ENCODE measurements at regions not wholly inside any gene's neighbourhood (a gene's known extent, or its start where the extent isn't known, plus 50 kb on each side); places are given as distances from the start of the nearest gene placed in this dataset.

DNA sequence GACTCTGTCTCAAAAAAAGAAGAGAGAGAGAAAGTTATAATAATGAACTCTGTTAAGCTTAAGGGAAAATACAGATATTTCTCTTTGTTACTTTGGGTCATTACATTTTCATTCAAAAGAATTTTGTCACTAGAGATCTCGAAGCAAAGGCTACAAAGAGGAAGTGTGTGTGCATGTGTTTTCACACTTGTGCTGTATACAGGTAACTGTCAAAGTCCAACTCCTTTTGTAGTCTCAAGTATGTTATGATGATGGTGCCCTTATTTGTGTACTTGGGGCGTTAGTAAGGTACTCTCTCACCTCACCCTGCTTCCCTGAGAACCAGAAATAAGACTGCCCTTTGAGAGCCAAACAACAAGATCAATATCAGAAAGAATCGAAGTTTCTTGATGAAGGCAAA is 152.9 kb upstream of the ZNF644 start:
- no CpG with 5 or more reads among the region's 3 CpGs for WGBS (ENCODE audit: insufficient coverage)
- Histone ChIP-seq H3K36me3 (ENCODE audit: control insufficient read depth, insufficient read depth, low read length) (no peaks in the 10 kb centered on the region), H3K27ac (ENCODE audit: low read depth, low read length) (no peak overlapping the region), H3K4me1 (ENCODE audit: control insufficient read depth, insufficient read depth, low read length) (peaks cover 3% of the 10 kb centered on the region), H3K4me3 (ENCODE audit: low read depth, low read length) (no peak overlapping the region), H3K9me3 (ENCODE audit: control insufficient read depth, insufficient read depth, low read length) (no peaks in the 10 kb centered on the region), H3K27me3 (ENCODE audit: control insufficient read depth, insufficient read depth, low read length) (no peaks in the 10 kb centered on the region)
- DNase-seq (ENCODE audit: low read depth in 4 of 6, low spot score in 6 of 6), result no peak

DNA sequence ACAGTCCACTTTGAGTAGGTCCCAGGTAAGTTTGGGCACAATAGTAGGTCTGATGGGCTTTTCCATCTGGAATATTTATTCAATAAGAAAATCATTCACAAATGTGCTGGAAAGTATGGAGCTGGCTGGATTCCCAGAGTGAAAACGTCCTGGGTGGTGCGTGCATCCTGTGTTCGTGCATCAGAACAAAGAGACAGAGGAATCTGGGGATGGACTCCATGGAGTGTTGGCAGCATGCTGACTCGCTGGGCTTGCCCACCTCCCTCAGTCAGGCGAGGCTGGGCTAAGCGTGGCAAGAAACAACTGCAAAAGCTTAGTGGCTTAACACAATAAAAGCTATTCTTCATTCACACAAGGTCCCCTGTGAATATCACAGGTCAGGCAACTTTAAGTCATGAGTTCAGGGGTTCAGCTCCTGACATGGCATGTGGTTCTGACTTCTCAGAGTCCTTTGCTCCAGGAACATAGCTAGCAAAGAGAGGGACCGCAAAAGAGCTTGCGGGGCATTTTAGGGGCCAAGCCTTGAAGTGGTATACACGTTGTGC is 151.6 kb upstream of the ZNF644 start:
- peaks cover 3% of the 10 kb centered on the region for H3K4me1 ChIP-seq (ENCODE audit: control insufficient read depth, insufficient read depth, low read length)
- WGBS (ENCODE audit: insufficient coverage), result 52% methylated on average over 9 of the region's 9 CpGs
- H3K27me3 ChIP-seq (ENCODE audit: control insufficient read depth, insufficient read depth, low read length), result no peaks in the 10 kb centered on the region

DNA sequence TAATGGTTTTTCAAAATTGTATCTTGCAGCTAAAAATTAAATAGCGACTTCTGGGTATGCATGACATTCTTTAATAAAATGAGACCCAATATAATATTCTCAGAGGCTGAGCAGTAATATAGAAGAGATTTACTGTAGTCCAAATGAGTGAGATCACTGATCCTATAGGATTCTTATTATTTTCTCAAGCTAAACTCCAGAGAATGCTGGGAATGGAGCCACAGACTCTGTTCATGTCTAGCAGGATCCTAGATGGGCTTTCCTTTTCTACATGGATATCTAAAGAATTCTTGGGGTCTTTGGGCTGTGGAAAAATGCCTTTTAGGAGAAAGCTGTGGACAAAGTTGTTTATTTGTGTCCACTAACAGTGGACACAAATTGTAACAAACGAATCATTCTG is 150.7 kb upstream of the ZNF644 start:
- Histone ChIP-seq H3K9me3 (ENCODE audit: control insufficient read depth, insufficient read depth, low read length) (no peaks in the 10 kb centered on the region), H3K36me3 (ENCODE audit: control insufficient read depth, insufficient read depth, low read length) (no peaks in the 10 kb centered on the region), H3K27me3 (ENCODE audit: control insufficient read depth, insufficient read depth, low read length) (no peaks in the 10 kb centered on the region), H3K4me3 (ENCODE audit: low read depth, low read length) (no peak overlapping the region), H3K27ac (ENCODE audit: low read depth, low read length) (no peak overlapping the region), H3K4me1 (ENCODE audit: control insufficient read depth, insufficient read depth, low read length) (peaks cover 3% of the 10 kb centered on the region)
- no CpG with 5 or more reads among the region's 2 CpGs for WGBS (ENCODE audit: insufficient coverage)
- DNase-seq (ENCODE audit: low read depth in 4 of 6, low spot score in 6 of 6), result peak in 1 of 6 donors; percentile 50

More for the DNA sequence above, 151.6 kb upstream of the ZNF644 start:
- no peak overlapping the region for H3K27ac ChIP-seq (ENCODE audit: low read depth, low read length)
- H3K36me3 ChIP-seq (ENCODE audit: control insufficient read depth, insufficient read depth, low read length), result no peaks in the 10 kb centered on the region
- no peaks in the 10 kb centered on the region for H3K9me3 ChIP-seq (ENCODE audit: control insufficient read depth, insufficient read depth, low read length)
- DNase-seq (ENCODE audit: low read depth in 4 of 6, low spot score in 6 of 6), result peak in 1 of 6 donors; percentile 54
- no peak overlapping the region for H3K4me3 ChIP-seq (ENCODE audit: low read depth, low read length)

DNA sequence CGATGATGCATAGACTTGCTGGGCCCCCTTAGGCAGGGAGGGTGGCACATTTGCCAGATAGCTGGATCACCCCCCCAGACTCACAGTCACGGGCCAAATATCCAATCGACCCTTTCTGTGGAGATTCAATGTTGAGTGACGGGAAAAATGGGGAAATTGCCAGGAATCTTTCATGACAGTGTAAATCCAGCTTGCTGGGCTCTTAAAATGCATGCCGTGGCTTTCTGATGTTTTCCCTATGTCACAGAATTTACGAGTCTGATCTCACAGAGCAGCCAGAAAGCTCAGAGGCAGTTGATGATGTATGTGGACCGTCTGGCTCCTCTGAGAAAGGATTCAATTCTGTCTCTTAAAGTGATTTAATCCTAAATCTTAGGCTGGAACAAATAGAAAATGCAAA is 150.1 kb upstream of the ZNF644 start:
- DNase-seq (ENCODE audit: low read depth in 4 of 6, low spot score in 6 of 6), result peak in 2 of 6 donors; percentile 74 to 92
- H3K36me3 ChIP-seq (ENCODE audit: control insufficient read depth, insufficient read depth, low read length), result no peaks in the 10 kb centered on the region
- 5% methylated on average over 5 of the region's 7 CpGs for WGBS (ENCODE audit: insufficient coverage)
- no peaks in the 10 kb centered on the region for H3K9me3 ChIP-seq (ENCODE audit: control insufficient read depth, insufficient read depth, low read length)
- peaks cover 3% of the 10 kb centered on the region for H3K4me1 ChIP-seq (ENCODE audit: control insufficient read depth, insufficient read depth, low read length)
- H3K4me3 ChIP-seq (ENCODE audit: low read depth, low read length), result no peak overlapping the region
- H3K27me3 ChIP-seq (ENCODE audit: control insufficient read depth, insufficient read depth, low read length), result no peaks in the 10 kb centered on the region
- no peak overlapping the region for H3K27ac ChIP-seq (ENCODE audit: low read depth, low read length)

DNA sequence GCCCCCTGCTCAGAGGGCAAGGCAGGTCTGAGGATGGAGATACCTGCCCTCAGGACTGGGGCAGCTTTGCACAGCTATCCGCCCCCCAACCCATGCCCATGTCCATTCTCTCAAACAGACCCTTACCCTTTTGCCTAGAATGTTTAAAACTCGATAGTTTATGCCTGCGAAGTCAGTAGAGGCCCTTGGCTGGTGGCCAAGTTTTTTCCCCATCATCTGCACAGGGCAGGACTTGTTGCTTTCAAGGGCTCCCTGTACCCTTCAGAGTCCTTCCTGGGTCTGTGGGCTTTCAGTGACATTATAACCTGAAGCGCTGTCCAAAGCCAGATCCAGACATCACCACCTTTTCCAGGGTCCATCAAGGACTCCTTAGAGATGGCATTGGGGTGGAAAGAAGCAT is 148.7 kb upstream of the ZNF644 start:
- no peak overlapping the region for H3K27ac ChIP-seq (ENCODE audit: low read depth, low read length)
- DNase-seq (ENCODE audit: low read depth in 4 of 6, low spot score in 6 of 6), result no peak
- H3K4me3 ChIP-seq (ENCODE audit: low read depth, low read length), result no peak overlapping the region
- no peaks in the 10 kb centered on the region for H3K9me3 ChIP-seq (ENCODE audit: control insufficient read depth, insufficient read depth, low read length)
- H3K4me1 ChIP-seq (ENCODE audit: control insufficient read depth, insufficient read depth, low read length), result peaks cover 3% of the 10 kb centered on the region
- WGBS (ENCODE audit: insufficient coverage), result 79% methylated on average over 3 of the region's 4 CpGs
- no peaks in the 10 kb centered on the region for H3K36me3 ChIP-seq (ENCODE audit: control insufficient read depth, insufficient read depth, low read length)
- no peaks in the 10 kb centered on the region for H3K27me3 ChIP-seq (ENCODE audit: control insufficient read depth, insufficient read depth, low read length)

DNA sequence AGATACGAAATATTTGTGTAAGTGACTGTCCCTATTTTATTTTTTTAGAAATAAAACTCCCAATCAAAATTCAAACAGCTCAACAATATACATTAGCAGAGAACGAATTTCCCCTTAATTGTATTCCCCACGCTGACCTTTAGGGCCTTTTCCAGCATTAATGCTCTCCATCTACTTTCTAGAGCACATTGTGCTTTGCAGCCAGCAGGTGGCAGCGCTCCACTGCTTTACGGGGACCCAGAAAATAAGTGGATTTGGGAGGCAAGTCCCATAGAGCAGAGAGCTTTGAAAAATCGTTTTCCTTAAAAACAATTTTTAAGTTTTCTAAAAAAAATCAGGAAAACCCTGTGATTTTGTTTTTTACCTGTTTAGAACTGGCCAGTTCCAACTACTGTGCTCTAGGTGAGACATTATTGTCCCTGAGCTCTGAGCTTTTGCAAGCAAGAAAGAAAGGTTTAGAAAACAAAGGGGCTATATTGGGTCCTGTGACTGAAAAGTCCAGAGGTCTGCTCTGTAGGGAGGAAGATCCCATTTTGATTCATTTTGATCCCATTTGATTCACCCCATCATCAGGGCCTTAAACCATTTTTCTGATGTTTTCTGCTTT is 144.4 kb upstream of the ZNF644 start:
- WGBS (ENCODE audit: insufficient coverage), result 0% methylated on average over 1 of the region's 6 CpGs
- Histone ChIP-seq H3K27ac (ENCODE audit: low read depth, low read length) (no peak overlapping the region), H3K4me1 (ENCODE audit: control insufficient read depth, insufficient read depth, low read length) (no peaks in the 10 kb centered on the region), H3K9me3 (ENCODE audit: control insufficient read depth, insufficient read depth, low read length) (no peaks in the 10 kb centered on the region), H3K4me3 (ENCODE audit: low read depth, low read length) (no peak overlapping the region), H3K36me3 (ENCODE audit: control insufficient read depth, insufficient read depth, low read length) (no peaks in the 10 kb centered on the region), H3K27me3 (ENCODE audit: control insufficient read depth, insufficient read depth, low read length) (no peaks in the 10 kb centered on the region)
- DNase-seq (ENCODE audit: low read depth in 4 of 6, low spot score in 6 of 6), result peak in 5 of 6 donors; percentile 17 to 89 (median 47)

DNA sequence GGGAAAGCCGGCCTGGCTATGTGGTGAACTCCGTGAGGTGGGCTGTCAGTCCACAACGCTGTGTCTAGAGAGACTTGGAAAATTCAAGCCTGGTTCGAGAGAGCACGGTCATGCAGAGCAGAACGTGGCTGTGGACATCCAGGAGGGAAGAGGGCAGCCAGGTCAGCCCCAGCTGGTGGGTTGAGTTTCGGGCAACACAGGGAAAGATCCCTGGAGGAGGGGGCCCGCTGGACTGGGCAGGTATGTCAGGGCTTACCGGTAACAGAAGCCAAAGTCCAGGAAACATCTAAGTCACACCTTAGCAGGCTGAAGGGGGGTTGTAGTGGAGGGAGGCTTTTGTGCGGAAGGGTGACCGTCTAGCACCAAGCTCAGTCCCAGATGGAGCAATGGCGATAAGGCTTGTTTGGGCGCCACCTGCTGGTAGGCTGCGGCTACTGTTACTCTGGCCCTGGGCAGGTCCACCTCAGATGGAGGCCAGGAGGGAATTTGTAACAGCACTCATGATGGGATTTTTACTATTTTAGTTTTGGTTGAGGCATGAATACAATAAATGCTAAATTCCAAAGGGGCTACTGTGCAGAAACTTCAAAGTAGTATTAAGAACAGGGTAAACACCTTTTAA is 143.3 kb upstream of the ZNF644 start:
- Histone ChIP-seq H3K9me3 (ENCODE audit: control insufficient read depth, insufficient read depth, low read length) (no peaks in the 10 kb centered on the region), H3K4me3 (ENCODE audit: low read depth, low read length) (no peak overlapping the region), H3K27me3 (ENCODE audit: control insufficient read depth, insufficient read depth, low read length) (no peaks in the 10 kb centered on the region), H3K4me1 (ENCODE audit: control insufficient read depth, insufficient read depth, low read length) (no peaks in the 10 kb centered on the region), H3K27ac (ENCODE audit: low read depth, low read length) (no peak overlapping the region), H3K36me3 (ENCODE audit: control insufficient read depth, insufficient read depth, low read length) (no peaks in the 10 kb centered on the region)
- peak in 3 of 6 donors; percentile 30 to 88 (median 83) for DNase-seq (ENCODE audit: low read depth in 4 of 6, low spot score in 6 of 6)
- 43% methylated on average over 14 of the region's 14 CpGs for WGBS (ENCODE audit: insufficient coverage)

DNA sequence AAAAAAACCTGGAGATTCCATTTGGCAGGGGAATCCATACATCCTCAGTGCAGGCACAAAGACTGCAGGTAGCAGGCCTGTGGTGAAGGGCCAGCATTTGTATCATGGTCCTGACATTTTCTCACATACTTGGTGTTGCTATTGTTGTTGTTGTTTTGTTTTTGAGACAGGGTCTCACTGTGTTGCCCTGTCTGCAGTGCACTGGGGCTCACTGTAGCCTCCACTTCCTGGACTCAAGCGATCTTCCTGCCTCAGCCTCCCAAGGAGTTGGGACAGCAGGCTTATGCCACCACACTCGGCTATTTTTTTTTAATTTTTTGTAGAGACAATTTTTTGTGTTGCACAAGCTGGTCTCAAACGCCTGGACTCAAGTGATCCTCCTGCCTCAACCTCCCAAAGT is 140.8 kb upstream of the ZNF644 start:
- H3K27me3 ChIP-seq (ENCODE audit: control insufficient read depth, insufficient read depth, low read length), result no peaks in the 10 kb centered on the region
- H3K36me3 ChIP-seq (ENCODE audit: control insufficient read depth, insufficient read depth, low read length), result no peaks in the 10 kb centered on the region
- H3K9me3 ChIP-seq (ENCODE audit: control insufficient read depth, insufficient read depth, low read length), result no peaks in the 10 kb centered on the region
- WGBS (ENCODE audit: insufficient coverage), result no CpG with 5 or more reads among the region's 3 CpGs
- H3K4me1 ChIP-seq (ENCODE audit: control insufficient read depth, insufficient read depth, low read length), result no peaks in the 10 kb centered on the region
- no peak for DNase-seq (ENCODE audit: low read depth in 4 of 6, low spot score in 6 of 6)
- H3K27ac ChIP-seq (ENCODE audit: low read depth, low read length), result no peak overlapping the region
- no peak overlapping the region for H3K4me3 ChIP-seq (ENCODE audit: low read depth, low read length)

DNA sequence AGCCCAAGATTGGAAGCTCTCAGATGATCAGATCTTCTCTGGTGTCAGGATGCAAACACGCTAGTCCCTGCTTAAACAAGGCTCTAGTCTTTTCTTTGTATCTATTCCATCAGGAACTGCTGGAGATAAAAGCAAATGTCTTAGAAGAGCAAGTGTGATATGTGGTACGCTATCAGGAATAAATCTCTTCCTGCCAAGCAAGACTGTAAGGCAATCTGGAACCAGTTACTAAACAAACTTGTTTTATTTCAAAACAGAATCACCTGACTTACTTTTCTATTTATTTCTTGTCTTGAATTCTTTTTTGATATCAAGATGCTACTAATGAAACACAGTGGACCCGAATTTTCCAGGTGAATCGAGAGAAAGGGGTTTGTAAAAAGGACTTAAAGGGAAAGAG is 139.9 kb upstream of the ZNF644 start:
- Histone ChIP-seq H3K4me1 (ENCODE audit: control insufficient read depth, insufficient read depth, low read length) (no peaks in the 10 kb centered on the region), H3K27ac (ENCODE audit: low read depth, low read length) (no peak overlapping the region), H3K9me3 (ENCODE audit: control insufficient read depth, insufficient read depth, low read length) (no peaks in the 10 kb centered on the region), H3K27me3 (ENCODE audit: control insufficient read depth, insufficient read depth, low read length) (no peaks in the 10 kb centered on the region), H3K4me3 (ENCODE audit: low read depth, low read length) (no peak overlapping the region), H3K36me3 (ENCODE audit: control insufficient read depth, insufficient read depth, low read length) (no peaks in the 10 kb centered on the region)
- 41% methylated on average over 2 of the region's 4 CpGs for WGBS (ENCODE audit: insufficient coverage)
- no peak for DNase-seq (ENCODE audit: low read depth in 4 of 6, low spot score in 6 of 6)

DNA sequence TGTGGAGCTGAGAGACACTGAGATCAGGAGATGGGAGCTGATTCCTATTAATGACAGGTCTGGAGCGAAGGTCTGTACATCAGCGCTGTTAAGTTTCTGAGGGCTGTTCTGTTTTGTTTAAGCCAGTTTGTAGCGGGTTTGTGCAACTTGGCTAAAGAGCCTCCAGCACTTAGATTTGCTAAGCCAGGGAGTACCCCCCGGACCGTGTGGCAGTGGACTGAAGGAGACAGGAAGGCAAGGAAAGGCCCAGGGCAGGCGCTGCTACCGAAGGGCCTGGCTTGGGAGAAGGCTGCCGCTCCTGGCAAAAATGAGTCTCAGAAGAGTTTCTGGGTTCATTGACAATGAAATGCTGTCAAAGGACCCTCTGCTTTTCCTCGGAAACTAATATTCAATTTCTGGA is 139.3 kb upstream of the ZNF644 start:
- no peaks in the 10 kb centered on the region for H3K27me3 ChIP-seq (ENCODE audit: control insufficient read depth, insufficient read depth, low read length)
- no peak for DNase-seq (ENCODE audit: low read depth in 4 of 6, low spot score in 6 of 6)

More for the DNA sequence above, 139.3 kb upstream of the ZNF644 start:
- Histone ChIP-seq H3K9me3 (ENCODE audit: control insufficient read depth, insufficient read depth, low read length) (no peaks in the 10 kb centered on the region), H3K36me3 (ENCODE audit: control insufficient read depth, insufficient read depth, low read length) (no peaks in the 10 kb centered on the region), H3K4me3 (ENCODE audit: low read depth, low read length) (no peak overlapping the region), H3K4me1 (ENCODE audit: control insufficient read depth, insufficient read depth, low read length) (no peaks in the 10 kb centered on the region), H3K27ac (ENCODE audit: low read depth, low read length) (no peak overlapping the region)
- WGBS (ENCODE audit: insufficient coverage), result 93% methylated on average over 9 of the region's 9 CpGs
